ENCODE measurements at regions not wholly inside any gene's neighbourhood (a gene's known extent, or its start where the extent isn't known, plus 50 kb on each side); places are given as distances from the start of the nearest gene placed in this dataset.
"Not testable (repeated sequence)": the region's sequence is repeated elsewhere in the genome, so short reads cannot be mapped to it uniquely, and the experiment has no call there.

DNA sequence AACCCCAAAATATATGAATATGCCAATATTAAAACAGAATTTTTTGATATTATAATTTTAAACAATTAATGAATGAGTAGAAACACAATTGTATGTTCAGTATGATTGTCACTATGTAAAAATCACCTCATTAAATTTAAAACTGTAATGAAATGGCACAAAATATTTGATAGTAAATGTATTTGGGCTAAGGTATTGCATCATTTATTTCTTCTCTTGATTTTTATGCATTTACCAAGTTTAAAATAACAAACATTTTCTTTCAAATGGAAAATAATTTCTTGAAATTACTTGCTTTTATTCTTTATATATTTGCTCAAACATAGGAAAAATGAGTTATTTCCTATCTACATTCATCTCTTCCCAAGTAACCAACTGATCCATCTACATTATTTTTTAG is 782.6 kb downstream of the KCNJ3 start:
- Histone ChIP-seq H3K4me1 (ENCODE audit: control insufficient read depth, insufficient read depth, low read length) (no peaks in the 10 kb centered on the region), H3K4me3 (ENCODE audit: low read depth, low read length) (no peak overlapping the region), H3K9me3 (ENCODE audit: control insufficient read depth, insufficient read depth, low read depth, low read length) (no peaks in the 10 kb centered on the region), H3K27ac (ENCODE audit: extremely low read depth, low read depth, low read length) (no peak overlapping the region), H3K36me3 (ENCODE audit: control insufficient read depth in 2 of 2, insufficient read depth in 1 of 2, low read length in 2 of 2) (no peaks in the 10 kb centered on the region)
- CTCF ChIA-PET, result no interaction called here
- POLR2A ChIA-PET, result no interaction called here
- TF ChIP-seq, protein P1, sequence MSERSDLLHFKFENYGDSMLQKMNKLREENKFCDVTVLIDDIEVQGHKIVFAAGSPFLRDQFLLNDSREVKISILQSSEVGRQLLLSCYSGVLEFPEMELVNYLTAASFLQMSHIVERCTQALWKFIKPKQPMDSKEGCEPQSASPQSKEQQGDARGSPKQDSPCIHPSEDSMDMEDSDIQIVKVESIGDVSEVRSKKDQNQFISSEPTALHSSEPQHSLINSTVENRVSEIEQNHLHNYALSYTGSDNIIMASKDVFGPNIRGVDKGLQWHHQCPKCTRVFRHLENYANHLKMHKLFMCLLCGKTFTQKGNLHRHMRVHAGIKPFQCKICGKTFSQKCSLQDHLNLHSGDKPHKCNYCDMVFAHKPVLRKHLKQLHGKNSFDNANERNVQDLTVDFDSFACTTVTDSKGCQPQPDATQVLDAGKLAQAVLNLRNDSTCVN (tag by site-specific recombination; optimal IDR thresholded peaks at IDR 0.05), result no peak
- TF ChIP-seq, protein P2, sequence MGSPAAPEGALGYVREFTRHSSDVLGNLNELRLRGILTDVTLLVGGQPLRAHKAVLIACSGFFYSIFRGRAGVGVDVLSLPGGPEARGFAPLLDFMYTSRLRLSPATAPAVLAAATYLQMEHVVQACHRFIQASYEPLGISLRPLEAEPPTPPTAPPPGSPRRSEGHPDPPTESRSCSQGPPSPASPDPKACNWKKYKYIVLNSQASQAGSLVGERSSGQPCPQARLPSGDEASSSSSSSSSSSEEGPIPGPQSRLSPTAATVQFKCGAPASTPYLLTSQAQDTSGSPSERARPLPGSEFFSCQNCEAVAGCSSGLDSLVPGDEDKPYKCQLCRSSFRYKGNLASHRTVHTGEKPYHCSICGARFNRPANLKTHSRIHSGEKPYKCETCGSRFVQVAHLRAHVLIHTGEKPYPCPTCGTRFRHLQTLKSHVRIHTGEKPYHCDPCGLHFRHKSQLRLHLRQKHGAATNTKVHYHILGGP (tag by site-specific recombination; IDR thresholded peaks at IDR 0.05), result no peak
- TF ChIP-seq ZNF223 (tag by site-specific recombination; IDR thresholded peaks at IDR 0.05), result no peak
- no peak for TF ChIP-seq GLI4 (tag by site-specific recombination; IDR thresholded peaks at IDR 0.05)
- no peak for TF ChIP-seq ZNF24 (tag by site-specific recombination; IDR thresholded peaks at IDR 0.05)
- no peak for TF ChIP-seq ZNF529 (tag by site-specific recombination; IDR thresholded peaks at IDR 0.05; ENCODE audit: insufficient replicate concordance)
- no peak for TF ChIP-seq HOXC10 (CRISPR knock-in tag; IDR thresholded peaks at IDR 0.05)
- TF ChIP-seq ZNF155 (tag by site-specific recombination; IDR thresholded peaks at IDR 0.05), result no peak
- TF ChIP-seq ZNF670 (tag by site-specific recombination; IDR thresholded peaks at IDR 0.05; ENCODE audit: low read depth), result no peak
- TF ChIP-seq ZNF214 (tag by site-specific recombination; IDR thresholded peaks at IDR 0.05; ENCODE audit: borderline replicate concordance), result no peak
- TF ChIP-seq ZNF239 (tag by site-specific recombination; IDR thresholded peaks at IDR 0.05), result no peak
- no peak for TF ChIP-seq ZNF747 (tag by site-specific recombination; IDR thresholded peaks at IDR 0.05)
- TF ChIP-seq, protein P3, sequence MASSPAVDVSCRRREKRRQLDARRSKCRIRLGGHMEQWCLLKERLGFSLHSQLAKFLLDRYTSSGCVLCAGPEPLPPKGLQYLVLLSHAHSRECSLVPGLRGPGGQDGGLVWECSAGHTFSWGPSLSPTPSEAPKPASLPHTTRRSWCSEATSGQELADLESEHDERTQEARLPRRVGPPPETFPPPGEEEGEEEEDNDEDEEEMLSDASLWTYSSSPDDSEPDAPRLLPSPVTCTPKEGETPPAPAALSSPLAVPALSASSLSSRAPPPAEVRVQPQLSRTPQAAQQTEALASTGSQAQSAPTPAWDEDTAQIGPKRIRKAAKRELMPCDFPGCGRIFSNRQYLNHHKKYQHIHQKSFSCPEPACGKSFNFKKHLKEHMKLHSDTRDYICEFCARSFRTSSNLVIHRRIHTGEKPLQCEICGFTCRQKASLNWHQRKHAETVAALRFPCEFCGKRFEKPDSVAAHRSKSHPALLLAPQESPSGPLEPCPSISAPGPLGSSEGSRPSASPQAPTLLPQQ (tag by site-specific recombination; IDR thresholded peaks at IDR 0.05), result no peak
- TF ChIP-seq FEZF1 (tag by site-specific recombination; IDR thresholded peaks at IDR 0.05), result no peak
- TF ChIP-seq ZNF121 (tag by site-specific recombination; IDR thresholded peaks at IDR 0.05), result no peak
- TF ChIP-seq ZNF266 (tag by site-specific recombination; IDR thresholded peaks at IDR 0.05; ENCODE audit: low read depth), result no peak
- no peak for TF ChIP-seq ZNF416 (tag by site-specific recombination; IDR thresholded peaks at IDR 0.05)

DNA sequence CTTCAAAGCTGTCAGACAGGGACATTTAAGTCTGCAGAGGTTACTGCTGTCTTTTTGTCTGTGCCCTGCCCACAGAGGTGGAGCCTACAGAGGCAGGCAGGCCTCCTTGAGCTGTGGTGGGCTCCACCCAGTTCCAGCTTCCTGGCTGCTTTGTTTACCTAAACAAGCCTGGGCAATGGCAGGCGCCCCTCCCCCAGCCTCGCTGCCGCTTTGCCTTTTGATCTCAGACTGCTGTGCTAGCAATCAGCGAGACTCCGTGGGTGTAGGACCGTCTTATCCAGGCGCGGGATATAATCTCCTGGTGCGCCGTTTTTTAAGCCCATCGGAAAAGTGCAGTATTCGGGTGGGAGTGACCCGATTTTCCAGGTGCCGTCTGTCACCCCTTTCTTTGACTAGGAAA is 773.5 kb downstream of the KCNJ3 start:
- CTCF ChIA-PET; H3K36me3 ChIP-seq (ENCODE audit: control insufficient read depth in 2 of 2, insufficient read depth in 1 of 2, low read length in 2 of 2); H3K4me1 ChIP-seq (ENCODE audit: control insufficient read depth, insufficient read depth, low read length); H3K27ac ChIP-seq (ENCODE audit: extremely low read depth, low read depth, low read length); H3K4me3 ChIP-seq (ENCODE audit: low read depth, low read length); H3K9me3 ChIP-seq (ENCODE audit: control insufficient read depth, insufficient read depth, low read depth, low read length); POLR2A ChIA-PET: not testable (repeated sequence)

DNA sequence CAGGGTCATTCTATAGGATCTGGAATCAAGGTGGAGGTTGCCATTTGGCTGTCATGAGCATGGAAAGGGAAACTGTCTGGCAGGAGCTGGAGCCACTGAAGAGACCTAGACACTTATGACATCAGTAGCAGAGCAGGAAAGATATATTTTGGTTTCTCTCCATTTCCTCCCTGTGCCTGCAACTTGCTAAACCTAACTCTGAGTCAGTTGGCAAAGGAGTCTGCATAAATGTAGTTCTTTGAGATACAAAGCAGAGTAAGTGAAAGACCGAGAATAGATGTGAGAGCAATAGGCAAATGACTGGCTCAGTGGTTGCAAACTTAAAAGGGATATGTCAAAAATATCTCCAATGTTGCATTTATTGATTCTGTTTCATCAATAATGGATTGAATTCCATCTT is 757.7 kb downstream of the KCNJ3 start:
- TF ChIP-seq ZFP41 (tag by site-specific recombination; IDR thresholded peaks at IDR 0.05; ENCODE audit: borderline replicate concordance), result no peak
- TF ChIP-seq MEIS1 (CRISPR knock-in tag; IDR thresholded peaks at IDR 0.05; ENCODE audit: borderline replicate concordance), result no peak
- TF ChIP-seq, protein P4, sequence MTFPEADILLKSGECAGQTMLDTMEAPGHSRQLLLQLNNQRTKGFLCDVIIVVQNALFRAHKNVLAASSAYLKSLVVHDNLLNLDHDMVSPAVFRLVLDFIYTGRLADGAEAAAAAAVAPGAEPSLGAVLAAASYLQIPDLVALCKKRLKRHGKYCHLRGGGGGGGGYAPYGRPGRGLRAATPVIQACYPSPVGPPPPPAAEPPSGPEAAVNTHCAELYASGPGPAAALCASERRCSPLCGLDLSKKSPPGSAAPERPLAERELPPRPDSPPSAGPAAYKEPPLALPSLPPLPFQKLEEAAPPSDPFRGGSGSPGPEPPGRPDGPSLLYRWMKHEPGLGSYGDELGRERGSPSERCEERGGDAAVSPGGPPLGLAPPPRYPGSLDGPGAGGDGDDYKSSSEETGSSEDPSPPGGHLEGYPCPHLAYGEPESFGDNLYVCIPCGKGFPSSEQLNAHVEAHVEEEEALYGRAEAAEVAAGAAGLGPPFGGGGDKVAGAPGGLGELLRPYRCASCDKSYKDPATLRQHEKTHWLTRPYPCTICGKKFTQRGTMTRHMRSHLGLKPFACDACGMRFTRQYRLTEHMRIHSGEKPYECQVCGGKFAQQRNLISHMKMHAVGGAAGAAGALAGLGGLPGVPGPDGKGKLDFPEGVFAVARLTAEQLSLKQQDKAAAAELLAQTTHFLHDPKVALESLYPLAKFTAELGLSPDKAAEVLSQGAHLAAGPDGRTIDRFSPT (tag by site-specific recombination; IDR thresholded peaks at IDR 0.05), result no peak
- TF ChIP-seq ZEB2 (tag by site-specific recombination; IDR thresholded peaks at IDR 0.05), result no peak
- Histone ChIP-seq H3K27ac (ENCODE audit: extremely low read depth, low read depth, low read length) (no peak overlapping the region), H3K4me1 (ENCODE audit: control insufficient read depth, insufficient read depth, low read length) (no peaks in the 10 kb centered on the region), H3K9me3 (ENCODE audit: control insufficient read depth, insufficient read depth, low read depth, low read length) (no peaks in the 10 kb centered on the region), H3K4me3 (ENCODE audit: low read depth, low read length) (no peak overlapping the region), H3K36me3 (ENCODE audit: control insufficient read depth in 2 of 2, insufficient read depth in 1 of 2, low read length in 2 of 2) (no peaks in the 10 kb centered on the region)
- POLR2A ChIA-PET, result no interaction called here
- CTCF ChIA-PET, result interaction anchor here (0.7 kb wide), 1 partner anchor 87 kb away, joined by 4 read pairs; no protein-coding TSS in a partner anchor
